MCF 10A (cell line): ENCODE measurements at regions not wholly inside any gene's neighbourhood (a gene's known extent, or its start where the extent isn't known, plus 50 kb on each side); places are given as distances from the start of the nearest gene placed in this dataset.
"Not testable (repeated sequence)": the region's sequence is repeated elsewhere in the genome, so short reads cannot be mapped to it uniquely, and the experiment has no call there.

ENCODE experiments used
- BruUV-seq: library from RNA; stranded (reverse); fragments of 400-500 nt; replicated peaks from 2 replicates; lab custom pipeline; 2021; lab: Mats Ljungman, UMichigan
- CTCF ChIA-PET: fragments of 300-600 bp; sonication (Branson Sonifier 250); formaldehyde crosslinking; extraction: SDS; loops from one replicate; lab custom pipeline; 2021; ENCODE audit warnings: antibody characterized with exemption, inconsistent platforms; lab: Yijun Ruan, JAX
- POLR2A ChIA-PET: fragments of 300-600, 350-650 bp; sonication (Branson Sonifier 250); formaldehyde crosslinking; extraction: SDS; loops from one replicate; lab custom pipeline; 2020; ENCODE audit warnings: antibody characterized with exemption, inconsistent platforms; lab: Yijun Ruan, JAX
- DNase-seq: peaks from one replicate; pipeline ENCODE4 v3.0.0-alpha.2; 2018; ENCODE audit not compliant: unreplicated experiment
- H3K27ac Mint-ChIP-seq: one replicate; pipeline ENCODE4 v1.8.0; 2022; ENCODE audit warnings: mild to moderate bottlenecking, low read depth, mixed read lengths; ENCODE audit not compliant: unreplicated experiment
- H3K27me3 Mint-ChIP-seq: one replicate; pipeline ENCODE4 v1.8.0; 2022; ENCODE audit warnings: mixed read lengths; ENCODE audit not compliant: insufficient read depth, unreplicated experiment
- H3K36me3 Mint-ChIP-seq: one replicate; pipeline ENCODE4 v1.8.0; 2022; ENCODE audit warnings: mild to moderate bottlenecking, moderate library complexity, mixed read lengths; ENCODE audit not compliant: insufficient read depth, unreplicated experiment
- H3K4me1 Mint-ChIP-seq: one replicate; pipeline ENCODE4 v1.8.0; 2022; ENCODE audit warnings: mixed read lengths; ENCODE audit not compliant: insufficient read depth, unreplicated experiment
- H3K4me3 Mint-ChIP-seq: one replicate; pipeline ENCODE4 v1.8.0; 2022; ENCODE audit warnings: mild to moderate bottlenecking, moderate library complexity, mixed read lengths; ENCODE audit not compliant: unreplicated experiment
- H3K9me3 Mint-ChIP-seq: one replicate; pipeline ENCODE4 v1.8.0; 2022; ENCODE audit warnings: mixed read lengths; ENCODE audit not compliant: unreplicated experiment
- intact Hi-C: fragments of 100-400 bp; cut with micrococcal nuclease; formaldehyde crosslinking; loops from 2 replicates; pipeline ENCODE4 v1.14.1; 2022
- TF ChIP-seq, protein P1 (sequence below): fragments of 200-600 bp; IDR thresholded peaks from one replicate; pipeline ENCODE4 v1.8.0; 2022; ENCODE audit warnings: antibody characterized with exemption, mild to moderate bottlenecking; ENCODE audit not compliant: unreplicated experiment

GRCh38 chr13:44643256-44643655, 67.1 kb upstream of the TSC22D1 start:
- no peak for DNase-seq
- ChIA-PET CTCF (interaction anchor here (0.7 kb wide), 1 partner anchor 636 kb away, joined by 3 read pairs; no protein-coding TSS in a partner anchor), POLR2A (interaction anchor here (0.6 kb wide), 1 partner anchor 30 kb away, joined by 3 read pairs; no protein-coding TSS in a partner anchor)
- Mint-ChIP-seq H3K27ac (no peak overlapping the region), H3K36me3 (no peaks in the 10 kb centered on the region), H3K27me3 (no peaks in the 10 kb centered on the region), H3K4me1 (no peaks in the 10 kb centered on the region), H3K9me3 (no peaks in the 10 kb centered on the region), H3K4me3 (no peak overlapping the region)
- intact Hi-C loops, result no loop called here
- TF ChIP-seq, protein P1, sequence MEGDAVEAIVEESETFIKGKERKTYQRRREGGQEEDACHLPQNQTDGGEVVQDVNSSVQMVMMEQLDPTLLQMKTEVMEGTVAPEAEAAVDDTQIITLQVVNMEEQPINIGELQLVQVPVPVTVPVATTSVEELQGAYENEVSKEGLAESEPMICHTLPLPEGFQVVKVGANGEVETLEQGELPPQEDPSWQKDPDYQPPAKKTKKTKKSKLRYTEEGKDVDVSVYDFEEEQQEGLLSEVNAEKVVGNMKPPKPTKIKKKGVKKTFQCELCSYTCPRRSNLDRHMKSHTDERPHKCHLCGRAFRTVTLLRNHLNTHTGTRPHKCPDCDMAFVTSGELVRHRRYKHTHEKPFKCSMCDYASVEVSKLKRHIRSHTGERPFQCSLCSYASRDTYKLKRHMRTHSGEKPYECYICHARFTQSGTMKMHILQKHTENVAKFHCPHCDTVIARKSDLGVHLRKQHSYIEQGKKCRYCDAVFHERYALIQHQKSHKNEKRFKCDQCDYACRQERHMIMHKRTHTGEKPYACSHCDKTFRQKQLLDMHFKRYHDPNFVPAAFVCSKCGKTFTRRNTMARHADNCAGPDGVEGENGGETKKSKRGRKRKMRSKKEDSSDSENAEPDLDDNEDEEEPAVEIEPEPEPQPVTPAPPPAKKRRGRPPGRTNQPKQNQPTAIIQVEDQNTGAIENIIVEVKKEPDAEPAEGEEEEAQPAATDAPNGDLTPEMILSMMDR, result no peak
- BruUV-seq, result no TSS peak

GRCh38 chr13:44637581-44637980, 61.5 kb upstream of the TSC22D1 start:
- POLR2A ChIA-PET, result no interaction called here
- intact Hi-C loops, result no loop called here
- no peak overlapping the region for H3K27ac Mint-ChIP-seq
- no peaks in the 10 kb centered on the region for H3K4me1 Mint-ChIP-seq
- H3K4me3 Mint-ChIP-seq, result no peak overlapping the region
- no TSS peak for BruUV-seq
- no peaks in the 10 kb centered on the region for H3K9me3 Mint-ChIP-seq
- no peaks in the 10 kb centered on the region for H3K27me3 Mint-ChIP-seq
- DNase-seq, result no peak
- TF ChIP-seq, protein P1, result no peak
- CTCF ChIA-PET, result interaction anchor here (0.6 kb wide), 1 partner anchor 34 kb away, joined by 3 read pairs; no protein-coding TSS in a partner anchor
- H3K36me3 Mint-ChIP-seq, result no peaks in the 10 kb centered on the region

DNA sequence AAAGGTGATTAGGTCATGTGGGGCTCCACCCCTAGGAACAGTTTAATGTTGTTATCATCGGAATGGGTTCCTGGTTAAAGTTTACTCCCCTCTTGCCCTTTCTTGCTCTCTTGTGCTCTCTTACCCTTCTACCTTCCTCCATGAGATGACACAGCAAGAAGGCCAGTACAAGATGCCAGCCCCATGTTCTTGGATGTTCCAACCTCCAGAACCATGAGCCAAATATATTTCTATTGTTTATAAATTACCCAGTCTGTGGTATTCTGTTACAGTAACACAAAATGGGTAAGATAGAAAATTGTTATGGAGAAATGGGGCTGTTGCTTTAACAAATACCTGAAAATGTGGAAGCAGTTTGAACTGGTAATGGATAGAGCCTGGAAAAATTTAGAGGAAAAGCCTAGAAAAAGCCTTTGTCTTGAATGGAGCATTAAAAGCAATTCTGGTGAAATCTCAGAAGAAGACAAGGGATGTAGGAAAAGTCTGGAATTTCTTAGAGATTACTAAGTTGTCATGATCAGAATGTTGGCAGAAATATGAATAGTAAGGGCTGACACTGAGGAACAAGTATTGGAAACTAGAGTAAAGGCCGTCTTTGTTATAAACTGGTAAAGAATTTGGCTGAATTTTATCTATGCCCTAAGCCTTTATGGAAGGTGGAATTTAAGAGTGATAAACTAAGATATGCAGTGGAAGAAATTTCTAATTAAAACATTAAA, 53.5 kb upstream of the TSC22D1 start:
- intact Hi-C loops, result no loop called here

GRCh38 chr13:44628826-44629225, 52.7 kb upstream of the TSC22D1 start:
- H3K27me3 Mint-ChIP-seq, H3K36me3 Mint-ChIP-seq, POLR2A ChIA-PET, intact Hi-C loops, BruUV-seq, H3K27ac Mint-ChIP-seq, CTCF ChIA-PET, H3K4me3 Mint-ChIP-seq, H3K9me3 Mint-ChIP-seq, H3K4me1 Mint-ChIP-seq, DNase-seq: not testable (repeated sequence)

More for the DNA sequence above, 53.5 kb upstream of the TSC22D1 start:
- no TSS peak for BruUV-seq
- no peaks in the 10 kb centered on the region for H3K27me3 Mint-ChIP-seq
- ChIA-PET CTCF (no interaction called here), POLR2A (no interaction called here)
- no peaks in the 10 kb centered on the region for H3K4me1 Mint-ChIP-seq
- no peak overlapping the region for H3K4me3 Mint-ChIP-seq
- no peaks in the 10 kb centered on the region for H3K36me3 Mint-ChIP-seq
- no peak for DNase-seq
- TF ChIP-seq, protein P1, result no peak
- H3K27ac Mint-ChIP-seq, result no peak overlapping the region
- no peaks in the 10 kb centered on the region for H3K9me3 Mint-ChIP-seq
